ENCODE measurements at regions not wholly inside any gene's neighbourhood (a gene's known extent, or its start where the extent isn't known, plus 50 kb on each side); places are given as distances from the start of the nearest gene placed in this dataset.

- TF ChIP-seq ATF6 (CRISPR knock-in tag; IDR thresholded peaks at IDR 0.05), result no peak
- no peak for TF ChIP-seq ZNF551 (CRISPR knock-in tag; IDR thresholded peaks at IDR 0.05)
These were observed 108.0 kb upstream of the KCTD3 start (continued) for GRCh38 chr1:215459136-215459535.

- no peak for TF ChIP-seq ZNF764 (CRISPR knock-in tag; IDR thresholded peaks at IDR 0.05; ENCODE audit: low read depth)
- TF ChIP-seq REST (IDR thresholded peaks at IDR 0.05; ENCODE audit: borderline replicate concordance), result no peak
- no peak for TF ChIP-seq REST (CRISPR knock-in tag; IDR thresholded peaks at IDR 0.05; ENCODE audit: low read depth)
- ATAC-seq, result no peak
- BruUV-seq (replicated peaks), result no TSS peak
These were observed 100.7 kb upstream of the KCTD3 start for GRCh38 chr1:215466361-215466760.

More at GRCh38 chr1:215466361-215466760, 100.7 kb upstream of the KCTD3 start:
- H3K4me2 ChIP-seq (ENCODE audit: insufficient read depth, low read length), result no peak overlapping the region
- H4K20me1 ChIP-seq (replicated peaks; ENCODE audit: control insufficient read depth, insufficient read depth, low read length), result no peaks in the 10 kb centered on the region
- H3K27me3 ChIP-seq (ENCODE audit: control insufficient read depth in 2 of 2, insufficient read depth in 2 of 2, low read length in 2 of 2), result no peaks in the 10 kb centered on the region
- H3K4me3 ChIP-seq, result no peak overlapping the region
- no peaks in the 10 kb centered on the region for H3K9me1 ChIP-seq (ENCODE audit: control insufficient read depth, insufficient read depth, low read length)
- intact Hi-C loops (cut with micrococcal nuclease), result no loop called here
- 2% methylated on average over 3 of the region's 3 CpGs for WGBS (ENCODE audit: insufficient coverage, low coverage, missing lambda C conversion rate)
- H3K9ac ChIP-seq (ENCODE audit: insufficient read depth in 1 of 2, low read depth in 2 of 2, low read length in 2 of 2), result no peak overlapping the region
- no peaks in the 10 kb centered on the region for H3K79me2 ChIP-seq (ENCODE audit: control insufficient read depth, insufficient read depth, low read length)
- no peak overlapping the region for H2AFZ ChIP-seq (ENCODE audit: low read depth, low read length)
- no peaks in the 10 kb centered on the region for H3K36me3 ChIP-seq (ENCODE audit: control insufficient read depth, insufficient read depth, low read length)
- H3K4me1 ChIP-seq (replicated peaks in 1 of 2; ENCODE audit: control insufficient read depth in 2 of 2, insufficient read depth in 2 of 2, low read length in 2 of 2), result no peaks in the 10 kb centered on the region
- no peaks in the 10 kb centered on the region for H3K9me3 ChIP-seq (replicated peaks; ENCODE audit: control insufficient read depth, insufficient read depth, low read depth, low read length)
- CTCF ChIA-PET (ENCODE audit: low intra/inter-chr PET ratio), result no interaction called here
- no peak overlapping the region for H3K27ac ChIP-seq (ENCODE audit: extremely low read depth, low read depth, low read length)
- DNase-seq (ENCODE audit: extremely low read depth in 1 of 4, low spot score in 3 of 4) (no peak), FAIRE-seq (no peak)
- POLR2A ChIA-PET, result no interaction called here
- in situ Hi-C loops (cut with MboI), result no loop called here
